Astrocyte (in vitro differentiated cells and primary cell): ENCODE measurements at regions not wholly inside any gene's neighbourhood (a gene's known extent, or its start where the extent isn't known, plus 50 kb on each side); places are given as distances from the start of the nearest gene placed in this dataset.

Experiments used
- DNase-seq: peaks from one replicate; pipeline ENCODE4 v3.0.0-alpha.2; 2010; ENCODE audit warnings: low read depth
- FAIRE-seq: peaks from 2 replicates; lab custom pipeline; 2011; peaks lifted over from hg19 to GRCh38; lab: Jason Lieb, UNC
- H2AFZ ChIP-seq: 2 replicates; pipeline ENCODE4 v1.6.0; 2012; ENCODE audit warnings: low read depth, low read length, inconsistent platforms
- H3K27ac ChIP-seq: 2 replicates; pipeline ENCODE4 v1.5.1; 2011; ENCODE audit warnings: low read depth, low read length, inconsistent platforms
- H3K27me3 ChIP-seq: 2 replicates; pipeline ENCODE4 v1.6.0; 2011; ENCODE audit warnings: low read length, inconsistent platforms; ENCODE audit not compliant: insufficient read depth
- H3K36me3 ChIP-seq: 2 replicates; pipeline ENCODE4 v1.5.1; 2011; ENCODE audit warnings: low read length, inconsistent platforms; ENCODE audit not compliant: insufficient read depth
- H3K4me1 ChIP-seq: 2 replicates; pipeline ENCODE4 v1.5.1; 2011; ENCODE audit warnings: low read length, inconsistent platforms; ENCODE audit not compliant: insufficient read depth
- H3K4me2 ChIP-seq: 2 replicates; pipeline ENCODE4 v1.6.0; 2012; ENCODE audit warnings: low read length, inconsistent platforms
- H3K4me3 ChIP-seq: 2 replicates; pipeline ENCODE4 v1.5.1; 2011; ENCODE audit warnings: low read depth, mild to moderate bottlenecking, low read length, inconsistent platforms; ENCODE audit not compliant: insufficient read depth
- H3K79me2 ChIP-seq: 2 replicates; pipeline ENCODE4 v1.6.0; 2012; ENCODE audit warnings: mild to moderate bottlenecking, low read length, inconsistent platforms; ENCODE audit not compliant: insufficient read depth
- H3K9ac ChIP-seq: 2 replicates; pipeline ENCODE4 v1.6.0; 2012; ENCODE audit warnings: mild to moderate bottlenecking, low read length, inconsistent platforms
- H3K9me3 ChIP-seq: 2 replicates; pipeline ENCODE4 v1.5.1; 2012; ENCODE audit warnings: low read depth, mild to moderate bottlenecking, low read length, inconsistent platforms; ENCODE audit not compliant: insufficient read depth
- H4K20me1 ChIP-seq: 2 replicates; pipeline ENCODE4 v1.6.0; 2012; ENCODE audit warnings: low read length, inconsistent platforms; ENCODE audit not compliant: insufficient read depth
- H3K27ac Mint-ChIP-seq: one replicate; pipeline ENCODE4 v1.8.0; 2021; ENCODE audit warnings: mild to moderate bottlenecking, mixed read lengths; ENCODE audit not compliant: unreplicated experiment
- H3K27me3 Mint-ChIP-seq: one replicate; pipeline ENCODE4 v1.8.0; 2021; ENCODE audit warnings: low read depth, mixed read lengths; ENCODE audit not compliant: unreplicated experiment
- H3K36me3 Mint-ChIP-seq: one replicate; pipeline ENCODE4 v1.8.0; 2021; ENCODE audit warnings: low read depth, mixed read lengths; ENCODE audit not compliant: unreplicated experiment
- H3K4me1 Mint-ChIP-seq: one replicate; pipeline ENCODE4 v1.8.0; 2021; ENCODE audit warnings: low read depth, mixed read lengths; ENCODE audit not compliant: unreplicated experiment
- H3K4me3 Mint-ChIP-seq: one replicate; pipeline ENCODE4 v1.8.0; 2021; ENCODE audit warnings: mild to moderate bottlenecking, moderate library complexity, mixed read lengths; ENCODE audit not compliant: unreplicated experiment
- H3K9me3 Mint-ChIP-seq: one replicate; pipeline ENCODE4 v1.8.0; 2021; ENCODE audit warnings: mild to moderate bottlenecking, mixed read lengths; ENCODE audit not compliant: unreplicated experiment
- EZH2 ChIP-seq: IDR thresholded peaks from 2 replicates; pipeline ENCODE4 v1.6.1; 2012; ENCODE audit warnings: mild to moderate bottlenecking, low read length, inconsistent platforms; ENCODE audit not compliant: insufficient read depth
- TF ChIP-seq, protein P1 (sequence below): IDR thresholded peaks from 2 replicates; pipeline ENCODE4 v1.5.1; 2011; ENCODE audit warnings: low read depth, mild to moderate bottlenecking, inconsistent platforms, low read length, moderate library complexity; ENCODE audit not compliant: insufficient read depth

DNA sequence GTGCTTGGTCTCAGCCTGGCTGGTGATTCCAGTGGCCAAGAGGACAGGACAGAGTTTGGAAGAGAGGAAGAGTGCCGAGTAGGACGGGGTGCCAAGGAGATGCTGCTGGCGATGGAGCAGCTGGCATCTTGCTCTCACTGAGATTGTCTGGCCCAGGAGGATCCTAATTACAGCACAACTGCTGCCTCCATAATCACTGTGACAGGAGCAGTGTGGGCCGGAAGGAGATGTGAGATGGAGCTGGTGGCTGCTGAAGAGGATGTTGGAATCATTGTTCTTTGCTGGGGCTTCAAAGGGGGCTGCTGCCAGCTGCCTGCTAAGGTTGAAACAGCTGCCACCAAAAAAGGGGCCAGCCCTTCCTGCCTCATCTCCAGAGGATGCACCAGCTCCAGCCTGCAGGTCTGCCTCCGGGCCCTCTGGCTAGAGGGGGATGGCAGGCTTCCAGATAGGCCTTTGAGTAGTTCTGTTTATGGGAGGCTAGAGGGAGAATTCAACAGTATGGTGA is 214.4 kb downstream of the RNF144B start:
- Histone ChIP-seq H3K4me3 (no peak overlapping the region), H3K4me1 (no peaks in the 10 kb centered on the region), H3K4me2 (no peak overlapping the region), H3K79me2 (no peaks in the 10 kb centered on the region), H4K20me1 (no peaks in the 10 kb centered on the region), H3K27me3 (peaks cover 3% of the 10 kb centered on the region), H3K9ac (no peak overlapping the region), H3K9me3 (no peaks in the 10 kb centered on the region), H2AFZ (no peak overlapping the region), H3K36me3 (no peaks in the 10 kb centered on the region), H3K27ac (no peak overlapping the region)
- Mint-ChIP-seq H3K36me3 (no peaks in the 10 kb centered on the region), H3K9me3 (no peaks in the 10 kb centered on the region), H3K4me1 (no peaks in the 10 kb centered on the region), H3K27ac (no peak overlapping the region), H3K27me3 (peaks cover 8% of the 10 kb centered on the region), H3K4me3 (no peak overlapping the region)
- DNase-seq (no peak), FAIRE-seq (no peak)
- TF ChIP-seq EZH2: no peak
- TF ChIP-seq, protein P1, sequence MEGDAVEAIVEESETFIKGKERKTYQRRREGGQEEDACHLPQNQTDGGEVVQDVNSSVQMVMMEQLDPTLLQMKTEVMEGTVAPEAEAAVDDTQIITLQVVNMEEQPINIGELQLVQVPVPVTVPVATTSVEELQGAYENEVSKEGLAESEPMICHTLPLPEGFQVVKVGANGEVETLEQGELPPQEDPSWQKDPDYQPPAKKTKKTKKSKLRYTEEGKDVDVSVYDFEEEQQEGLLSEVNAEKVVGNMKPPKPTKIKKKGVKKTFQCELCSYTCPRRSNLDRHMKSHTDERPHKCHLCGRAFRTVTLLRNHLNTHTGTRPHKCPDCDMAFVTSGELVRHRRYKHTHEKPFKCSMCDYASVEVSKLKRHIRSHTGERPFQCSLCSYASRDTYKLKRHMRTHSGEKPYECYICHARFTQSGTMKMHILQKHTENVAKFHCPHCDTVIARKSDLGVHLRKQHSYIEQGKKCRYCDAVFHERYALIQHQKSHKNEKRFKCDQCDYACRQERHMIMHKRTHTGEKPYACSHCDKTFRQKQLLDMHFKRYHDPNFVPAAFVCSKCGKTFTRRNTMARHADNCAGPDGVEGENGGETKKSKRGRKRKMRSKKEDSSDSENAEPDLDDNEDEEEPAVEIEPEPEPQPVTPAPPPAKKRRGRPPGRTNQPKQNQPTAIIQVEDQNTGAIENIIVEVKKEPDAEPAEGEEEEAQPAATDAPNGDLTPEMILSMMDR: no peak

DNA sequence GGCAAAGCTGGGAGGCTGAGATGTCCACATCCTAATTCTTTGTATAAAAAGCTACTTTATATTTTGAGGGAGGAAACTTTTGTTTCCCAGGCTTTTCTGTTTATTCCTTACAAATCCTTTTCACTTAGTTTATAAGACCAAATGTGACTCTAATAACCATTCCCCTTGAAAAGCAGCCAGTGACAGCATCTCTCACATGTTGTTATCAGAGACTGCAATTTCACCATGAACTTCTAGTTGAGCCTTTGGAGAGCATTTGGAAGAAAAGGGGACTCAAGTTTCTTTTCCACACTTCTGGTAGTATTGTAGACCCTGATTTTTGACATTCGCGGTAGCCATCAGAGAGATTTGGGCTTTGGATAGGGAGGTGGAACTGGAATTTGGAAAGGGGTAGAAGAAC is 215.8 kb downstream of the RNF144B start:
- FAIRE-seq (no peak), DNase-seq (no peak)
- H3K4me3 Mint-ChIP-seq: no peak overlapping the region
- no peaks in the 10 kb centered on the region for H3K4me1 Mint-ChIP-seq
- Histone ChIP-seq H3K27me3 (peaks cover 3% of the 10 kb centered on the region), H3K4me3 (no peak overlapping the region), H2AFZ (no peak overlapping the region), H3K4me1 (no peaks in the 10 kb centered on the region), H4K20me1 (no peaks in the 10 kb centered on the region), H3K4me2 (no peak overlapping the region), H3K9ac (no peak overlapping the region), H3K36me3 (no peaks in the 10 kb centered on the region), H3K79me2 (no peaks in the 10 kb centered on the region), H3K27ac (no peak overlapping the region), H3K9me3 (no peaks in the 10 kb centered on the region)
- H3K36me3 Mint-ChIP-seq: no peaks in the 10 kb centered on the region
- H3K27ac Mint-ChIP-seq: no peak overlapping the region
- H3K27me3 Mint-ChIP-seq: peaks cover 8% of the 10 kb centered on the region
- H3K9me3 Mint-ChIP-seq: no peaks in the 10 kb centered on the region
- TF ChIP-seq EZH2: no peak
- TF ChIP-seq, protein P1: no peak

DNA sequence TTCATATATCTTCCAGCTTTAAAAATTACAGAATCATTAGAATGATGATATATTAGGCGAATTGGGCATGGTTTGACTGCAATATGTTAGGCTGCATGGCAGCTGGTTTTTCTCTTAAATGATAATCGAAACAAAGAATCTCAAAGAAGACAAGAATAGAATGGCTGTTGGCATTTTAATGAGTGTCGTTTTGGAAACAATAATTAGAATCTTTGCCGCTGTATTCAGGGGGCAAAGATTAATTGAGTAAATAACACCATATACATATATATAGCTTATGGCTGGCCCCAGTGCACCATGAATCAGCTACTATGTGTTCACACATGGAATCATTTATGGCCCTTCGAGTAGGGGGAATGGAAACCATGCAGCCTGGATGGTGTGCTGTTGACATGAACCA is 216.2 kb downstream of the RNF144B start:
- Mint-ChIP-seq H3K36me3 (no peaks in the 10 kb centered on the region), H3K9me3 (no peaks in the 10 kb centered on the region), H3K4me1 (no peaks in the 10 kb centered on the region), H3K27ac (no peak overlapping the region), H3K4me3 (no peak overlapping the region), H3K27me3 (peaks cover 8% of the 10 kb centered on the region)
- Histone ChIP-seq H3K9ac (no peak overlapping the region), H3K27ac (no peak overlapping the region), H3K4me1 (no peaks in the 10 kb centered on the region), H3K9me3 (no peaks in the 10 kb centered on the region), H3K27me3 (peaks cover 3% of the 10 kb centered on the region), H3K79me2 (no peaks in the 10 kb centered on the region), H3K36me3 (no peaks in the 10 kb centered on the region), H2AFZ (no peak overlapping the region), H3K4me2 (no peak overlapping the region), H3K4me3 (no peak overlapping the region), H4K20me1 (no peaks in the 10 kb centered on the region)
- FAIRE-seq: no peak
- no peak for TF ChIP-seq EZH2
- TF ChIP-seq, protein P1: no peak
- DNase-seq: no peak
